HTR-8/SVneo (cell line): ENCODE measurements at regions not wholly inside any gene's neighbourhood (a gene's known extent, or its start where the extent isn't known, plus 50 kb on each side); places are given as distances from the start of the nearest gene placed in this dataset.
"Not testable (repeated sequence)": the region's sequence is repeated elsewhere in the genome, so short reads cannot be mapped to it uniquely, and the experiment has no call there.

Experiments used
- DNase-seq: peaks from one replicate; pipeline ENCODE4 v3.0.0; 2011; ENCODE audit warnings: low spot score, mixed read lengths; ENCODE audit not compliant: insufficient read length
- FAIRE-seq: peaks from 2 replicates; lab custom pipeline; 2011; peaks lifted over from hg19 to GRCh38; lab: Jason Lieb, UNC

DNA sequence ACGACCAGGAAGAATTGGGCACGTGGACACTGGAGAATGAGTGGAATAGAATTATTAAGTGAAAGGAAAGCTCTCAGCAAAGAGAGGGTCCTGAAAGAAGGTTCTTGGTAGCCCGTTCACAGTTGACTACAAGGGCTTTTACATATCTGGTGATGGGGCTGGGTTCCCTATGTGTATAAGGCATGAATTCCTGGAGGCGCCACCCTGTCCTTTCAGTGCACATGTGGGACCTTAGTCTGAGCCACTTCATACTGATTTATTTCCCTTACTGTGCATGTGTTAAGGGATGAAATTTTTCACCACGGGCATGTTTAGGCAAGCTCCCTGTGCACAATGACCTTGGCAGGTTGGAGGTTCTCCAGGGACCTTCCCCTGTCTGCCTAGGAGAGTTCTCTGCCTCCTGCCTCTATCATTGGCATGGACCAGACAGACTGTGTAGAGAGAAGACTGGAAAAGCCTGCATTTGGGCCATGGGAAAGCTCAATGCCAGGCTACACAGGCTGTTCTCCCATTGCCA is 145.9 kb upstream of the ITGB1 start:
- DNase-seq (no peak), FAIRE-seq (peak; percentile 9)

DNA sequence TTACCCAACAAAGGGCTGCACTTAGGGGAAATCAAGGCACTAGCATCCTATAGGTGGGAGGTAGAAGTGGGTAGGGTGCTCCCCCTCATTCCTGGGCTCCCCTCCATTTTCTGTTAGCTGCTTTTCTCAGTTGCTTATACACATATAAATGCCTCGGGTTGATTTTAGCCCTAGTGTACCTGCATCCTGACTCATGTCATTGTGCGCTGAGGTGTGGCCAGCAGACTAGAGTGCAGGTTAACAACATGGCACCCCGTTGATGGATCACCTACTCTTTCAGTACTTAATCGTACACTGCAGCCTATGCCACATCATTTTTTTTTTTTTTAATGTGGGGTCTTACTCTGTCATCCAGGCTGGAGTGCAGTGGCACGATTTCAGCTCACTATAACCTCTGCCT is 144.0 kb upstream of the ITGB1 start:
- DNase-seq (no peak), FAIRE-seq (no peak)

- FAIRE-seq, result no peak
- DNase-seq, result no peak
These were observed 143.4 kb upstream of the ITGB1 start for GRCh38 chr10:33101392-33101787.

DNA sequence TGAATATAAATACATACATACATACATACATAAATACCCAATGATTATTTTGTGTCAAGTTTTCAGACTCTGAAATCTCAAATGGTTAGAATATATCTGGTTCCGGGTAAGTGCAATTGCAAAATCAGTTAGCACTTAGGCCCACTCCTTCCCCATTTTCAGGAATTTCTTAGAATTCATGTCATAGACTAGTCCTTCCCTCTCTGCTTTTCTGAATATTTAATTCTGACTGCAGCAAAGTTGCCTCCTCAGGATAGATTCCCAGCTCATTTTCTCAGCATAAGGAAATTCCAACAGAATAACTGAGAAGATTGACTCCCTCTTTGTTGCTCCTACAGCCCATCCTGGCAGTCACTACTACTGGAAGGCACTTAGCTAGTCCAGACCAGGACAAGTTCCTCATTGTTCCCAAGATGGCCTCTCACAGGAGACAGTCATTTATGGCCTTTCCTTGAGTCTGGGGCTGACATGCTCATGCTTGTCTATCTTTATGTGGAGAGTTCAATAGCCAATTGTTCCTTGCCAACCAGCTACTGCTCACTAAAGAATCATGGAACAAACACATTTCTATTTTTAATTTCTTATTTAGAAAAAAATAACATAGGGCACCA is 142.9 kb upstream of the ITGB1 start:
- DNase-seq, result no peak
- FAIRE-seq, result peak; percentile 60

DNA sequence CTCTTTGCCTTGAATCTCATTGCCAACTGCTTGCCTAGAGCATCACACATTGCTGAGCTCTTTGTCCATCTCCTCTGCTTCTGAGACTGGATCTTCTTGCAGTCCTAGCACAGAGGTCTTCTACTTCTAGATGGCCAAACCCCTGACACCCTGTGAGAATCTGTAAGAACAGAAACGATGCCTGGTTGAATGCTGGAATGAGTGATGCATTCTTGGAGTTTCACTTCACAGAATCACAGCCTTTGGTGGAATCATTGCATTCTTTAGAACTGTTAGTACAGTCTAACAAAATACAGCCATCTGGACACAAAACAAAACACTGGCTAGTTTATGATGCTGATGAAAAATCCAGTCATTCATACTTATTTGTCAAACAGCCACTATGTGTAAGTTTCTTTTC is 141.7 kb upstream of the ITGB1 start:
- FAIRE-seq (no peak), DNase-seq (no peak)

GRCh38 chr10:33098951-33099663 is 141.1 kb upstream of the ITGB1 start:
- DNase-seq (no peak), FAIRE-seq (no peak)

- DNase-seq, result no peak
- no peak for FAIRE-seq
These were observed 138.1 kb upstream of the ITGB1 start for GRCh38 chr10:33095867-33096815.

GRCh38 chr10:33094263-33095051 is 136.4 kb upstream of the ITGB1 start:
- no peak for FAIRE-seq

DNA sequence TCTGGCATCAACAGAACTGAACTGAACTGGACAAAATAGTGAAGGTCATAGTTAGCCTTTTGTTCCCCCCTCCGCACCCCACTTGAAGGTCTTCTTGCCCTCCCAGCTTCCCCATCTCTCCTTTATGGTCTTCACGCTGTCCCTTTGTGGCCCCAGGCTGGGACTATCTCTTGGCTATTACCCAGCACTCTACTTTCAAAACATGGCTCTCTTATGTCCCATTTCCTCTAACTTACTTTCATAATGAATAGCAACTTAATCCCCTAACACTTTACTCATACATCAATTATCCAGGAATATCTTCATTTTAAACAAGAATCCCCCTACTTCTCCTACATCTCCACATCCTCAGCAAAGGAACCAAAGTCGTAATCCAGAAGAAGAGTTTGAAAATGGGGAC is 135.3 kb upstream of the ITGB1 start:
- DNase-seq (no peak), FAIRE-seq (no peak)

More at GRCh38 chr10:33094263-33095051, 136.4 kb upstream of the ITGB1 start:
- DNase-seq, result no peak

DNA sequence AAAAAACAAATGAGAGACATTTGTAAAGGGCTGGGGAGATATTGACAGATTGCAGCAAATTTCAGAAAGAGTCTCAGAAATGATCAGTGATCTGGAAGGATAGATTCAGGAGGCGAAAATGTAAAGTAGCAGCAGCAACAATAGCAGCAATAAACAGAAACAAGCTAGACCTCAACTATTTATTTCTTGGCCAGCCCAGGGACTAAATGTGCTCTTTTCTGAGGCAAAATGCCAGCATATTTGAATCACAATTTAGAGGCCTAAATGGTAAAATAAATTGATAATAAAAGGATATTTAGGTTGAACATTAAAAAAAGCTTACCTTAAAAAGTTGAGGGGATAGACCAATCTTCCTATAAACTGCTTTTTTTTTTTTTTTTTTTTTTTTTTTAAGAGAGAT is 134.6 kb upstream of the ITGB1 start:
- FAIRE-seq, result no peak

DNA sequence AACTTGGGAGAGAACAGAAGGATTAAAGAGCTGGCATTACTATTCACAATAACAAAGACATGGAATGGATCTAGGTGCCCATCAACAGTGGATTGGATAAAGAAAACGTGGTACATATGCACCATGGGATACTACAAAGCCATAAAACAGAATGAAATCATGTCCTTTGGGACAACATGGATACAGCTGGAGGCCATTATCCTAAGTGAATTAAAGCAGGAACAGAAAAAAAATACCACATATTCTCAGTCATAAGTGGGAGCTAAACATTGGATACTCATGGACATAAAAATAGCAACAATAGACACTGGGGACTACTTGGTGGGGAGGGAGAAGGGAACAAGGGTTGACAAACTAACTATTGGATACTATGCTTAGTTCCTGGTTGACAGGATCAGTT is 133.2 kb upstream of the ITGB1 start:
- DNase-seq (no peak), FAIRE-seq (no peak)

More for the DNA sequence above, 134.6 kb upstream of the ITGB1 start:
- no peak for DNase-seq

GRCh38 chr10:33088990-33089389 is 131.0 kb upstream of the ITGB1 start:
- DNase-seq (no peak), FAIRE-seq (no peak)

- peak; percentile 9 for FAIRE-seq
- no peak for DNase-seq
These were observed 129.9 kb upstream of the ITGB1 start for GRCh38 chr10:33087922-33088321.

DNA sequence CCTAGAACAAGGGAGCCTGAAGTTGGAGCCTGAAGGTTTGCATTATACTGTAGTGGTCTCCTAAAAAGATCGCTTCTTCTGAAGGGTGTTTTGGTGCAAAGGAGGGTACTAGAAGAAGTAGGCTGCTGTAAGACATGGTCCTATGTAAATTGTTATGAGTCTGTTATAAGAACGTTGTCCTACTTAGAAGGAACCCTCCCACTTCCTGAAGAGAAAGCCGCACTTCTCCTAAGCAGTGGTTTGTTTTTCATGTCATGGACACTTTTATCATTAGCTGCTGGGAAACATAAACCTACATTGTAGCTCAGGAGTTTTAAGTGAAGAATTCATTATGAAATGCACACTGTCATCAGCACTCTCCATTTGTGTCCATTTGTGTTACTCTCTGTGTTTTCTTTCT is 129.1 kb upstream of the ITGB1 start:
- DNase-seq, result no peak
- FAIRE-seq, result no peak

- FAIRE-seq, result no peak
- DNase-seq, result no peak
These were observed 128.1 kb upstream of the ITGB1 start for GRCh38 chr10:33086100-33086499.

GRCh38 chr10:33085313-33085833 is 127.3 kb upstream of the ITGB1 start:
- no peak for FAIRE-seq
- DNase-seq, result no peak

DNA sequence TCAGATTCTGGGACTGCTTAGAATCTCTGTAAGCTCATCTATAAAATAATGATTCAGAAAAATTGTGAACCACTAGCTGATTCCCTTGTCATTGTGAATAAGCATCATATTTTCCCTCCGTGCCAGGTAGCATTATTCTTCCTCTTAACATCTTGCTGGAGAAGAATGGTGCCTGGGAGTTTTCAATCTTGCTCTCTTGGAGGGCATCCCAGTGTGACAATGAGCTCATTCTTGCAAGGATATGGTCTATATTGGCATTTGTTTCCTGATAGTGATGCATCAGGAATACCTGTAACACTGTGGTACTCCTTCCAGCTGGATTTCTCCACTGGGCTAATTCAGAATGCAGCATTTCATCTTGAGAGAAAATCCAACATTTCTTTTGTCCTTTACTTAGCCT is 126.4 kb upstream of the ITGB1 start:
- no peak for DNase-seq
- FAIRE-seq, result no peak

GRCh38 chr10:33082373-33082895 is 124.4 kb upstream of the ITGB1 start:
- DNase-seq (no peak), FAIRE-seq (no peak)

GRCh38 chr10:33080467-33080866 is 122.4 kb upstream of the ITGB1 start:
- not testable (repeated sequence) for FAIRE-seq, DNase-seq
